ENCODE measurements at regions not wholly inside any gene's neighbourhood (a gene's known extent, or its start where the extent isn't known, plus 50 kb on each side); places are given as distances from the start of the nearest gene placed in this dataset.

- DNase-seq: no peak
Measured at GRCh38 chr5:106159616-106160015, 1511.1 kb downstream of the EFNA5 start.

DNA sequence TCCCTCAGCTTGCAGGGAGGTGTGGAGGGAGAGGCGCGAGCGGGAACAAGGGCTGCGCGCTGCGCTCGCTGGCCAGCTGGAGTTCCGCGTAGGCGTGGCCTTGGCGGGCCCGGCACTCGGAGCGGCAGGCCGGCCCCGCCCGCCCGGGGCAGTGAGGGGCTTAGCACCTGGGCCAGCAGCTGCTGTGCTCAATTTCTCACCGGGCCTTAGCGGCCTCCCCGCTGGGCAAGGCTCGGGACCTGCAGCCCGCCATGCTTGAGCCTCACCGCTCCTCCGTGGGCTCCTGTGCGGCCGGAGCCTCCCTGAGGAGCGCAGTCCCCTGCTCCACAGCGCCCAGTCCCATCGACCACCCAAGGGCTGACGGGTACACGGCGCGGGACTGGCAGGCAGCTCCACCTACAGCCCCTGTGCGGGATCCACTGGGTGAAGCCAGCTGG lies 1516.4 kb downstream of the EFNA5 start:
- no peak for DNase-seq

- no peak for DNase-seq
Measured at GRCh38 chr5:106152569-106152968, 1518.2 kb downstream of the EFNA5 start.

GRCh38 chr5:106142116-106142515 lies 1528.6 kb downstream of the EFNA5 start:
- no peak for DNase-seq

DNA sequence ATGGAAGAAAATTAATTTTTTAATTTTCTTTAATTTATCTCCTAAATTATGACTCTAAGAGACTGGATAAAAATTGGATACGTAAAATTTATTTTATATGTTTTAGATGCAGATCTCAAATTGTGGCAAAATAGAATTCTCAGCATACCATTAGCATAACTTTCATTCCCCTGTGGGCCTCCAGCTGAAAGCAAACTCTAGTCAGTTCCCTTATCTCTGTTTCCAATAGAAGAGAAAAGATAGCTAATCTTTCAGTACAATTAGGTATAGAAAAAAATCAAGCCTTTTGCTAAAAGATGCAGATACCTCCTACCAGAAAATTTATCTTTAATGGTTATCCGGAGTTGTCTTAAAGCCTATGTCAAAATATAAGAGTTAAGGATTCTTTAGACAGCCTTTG lies 1530.6 kb downstream of the EFNA5 start:
- DNase-seq: no peak

GRCh38 chr5:106136061-106136460 lies 1534.7 kb downstream of the EFNA5 start:
- DNase-seq: no peak

GRCh38 chr5:106135473-106135872 lies 1535.3 kb downstream of the EFNA5 start:
- DNase-seq: no peak

GRCh38 chr5:106134549-106134948 lies 1536.2 kb downstream of the EFNA5 start:
- no peak for DNase-seq

DNA sequence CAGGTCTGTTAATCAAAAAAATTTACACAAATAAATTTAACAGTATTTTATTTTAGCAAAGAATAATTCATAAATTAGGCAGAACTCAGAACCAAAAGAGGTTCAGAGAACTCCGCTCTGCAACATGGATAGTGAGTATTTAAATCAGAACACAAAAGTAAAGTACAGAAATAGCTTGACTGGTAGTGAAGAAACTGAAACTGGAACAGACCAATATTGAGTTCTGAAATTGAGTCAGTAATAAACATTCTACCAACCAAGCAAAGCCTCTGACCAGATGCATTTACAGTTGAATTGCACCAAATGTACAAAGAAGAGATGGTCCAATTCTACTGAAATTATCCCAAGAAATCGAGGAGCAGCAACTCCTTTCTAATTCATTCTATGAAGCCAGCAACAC lies 1542.8 kb downstream of the EFNA5 start:
- DNase-seq: no peak

- no peak for DNase-seq
Measured at GRCh38 chr5:106127341-106127781, 1543.4 kb downstream of the EFNA5 start.

- DNase-seq: no peak
Measured at GRCh38 chr5:106121972-106122605, 1548.6 kb downstream of the EFNA5 start.

GRCh38 chr5:106116682-106117081 lies 1554.1 kb downstream of the EFNA5 start:
- DNase-seq: no peak

- no peak for DNase-seq
Measured at GRCh38 chr5:106113922-106114321, 1556.8 kb downstream of the EFNA5 start.

DNA sequence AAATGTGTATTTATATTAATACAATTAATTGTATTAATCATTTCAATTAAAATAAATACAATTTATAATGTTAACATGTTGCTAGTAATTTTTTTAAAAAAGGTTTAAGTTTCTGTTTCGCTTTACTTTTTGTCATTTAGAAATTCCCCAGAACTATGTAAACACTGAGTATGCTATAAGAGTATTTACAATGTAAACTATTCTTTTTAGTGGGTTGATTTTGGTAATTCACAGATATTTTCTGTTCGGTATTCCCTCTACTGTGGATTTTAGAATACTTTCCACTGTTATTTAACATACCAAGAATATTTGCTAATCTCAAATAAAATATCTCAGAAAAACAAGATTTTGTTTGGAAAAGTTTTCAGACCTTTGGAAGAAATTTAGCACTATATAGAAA lies 1564.4 kb downstream of the EFNA5 start:
- DNase-seq: no peak

DNA sequence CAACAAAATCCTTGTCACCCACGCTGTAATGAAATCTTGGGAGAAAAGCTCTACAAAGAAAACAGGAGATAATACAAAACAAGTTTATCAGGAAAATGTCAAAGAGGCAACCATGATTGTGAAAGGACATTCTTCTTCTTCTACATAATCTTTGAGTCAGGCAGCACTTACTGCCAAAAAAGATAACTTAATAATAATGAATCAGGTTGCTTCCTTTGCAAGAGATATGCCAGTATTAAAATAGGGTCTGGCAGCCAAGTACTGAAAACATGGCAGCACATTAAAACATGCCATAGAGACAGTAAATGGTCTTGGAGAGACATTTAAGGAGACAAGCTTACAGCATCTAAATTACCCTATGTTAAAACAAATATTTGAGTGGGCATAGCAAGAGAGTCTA lies 1573.4 kb downstream of the EFNA5 start:
- no peak for DNase-seq

GRCh38 chr5:106094839-106095238 lies 1575.9 kb downstream of the EFNA5 start:
- no peak for DNase-seq

DNA sequence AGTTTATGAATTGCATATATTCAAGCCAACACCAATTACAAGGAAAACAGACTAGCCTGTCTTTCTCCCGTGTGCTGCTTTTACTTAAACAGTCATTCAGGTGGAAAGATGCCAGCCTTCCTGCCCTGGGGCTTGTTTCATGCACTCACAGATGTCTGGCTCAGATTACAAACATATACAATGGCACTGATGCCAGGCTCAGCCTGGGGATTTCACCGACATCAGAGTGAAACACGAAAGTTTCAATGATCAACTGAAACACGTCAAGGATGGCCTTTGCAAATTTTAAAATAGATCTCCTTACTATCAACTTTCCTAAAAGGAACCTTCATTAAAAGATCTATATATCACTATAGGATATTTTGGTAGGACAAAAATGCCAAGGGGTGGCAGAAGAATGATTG lies 1576.5 kb downstream of the EFNA5 start:
- peak; percentile 55 for DNase-seq

DNA sequence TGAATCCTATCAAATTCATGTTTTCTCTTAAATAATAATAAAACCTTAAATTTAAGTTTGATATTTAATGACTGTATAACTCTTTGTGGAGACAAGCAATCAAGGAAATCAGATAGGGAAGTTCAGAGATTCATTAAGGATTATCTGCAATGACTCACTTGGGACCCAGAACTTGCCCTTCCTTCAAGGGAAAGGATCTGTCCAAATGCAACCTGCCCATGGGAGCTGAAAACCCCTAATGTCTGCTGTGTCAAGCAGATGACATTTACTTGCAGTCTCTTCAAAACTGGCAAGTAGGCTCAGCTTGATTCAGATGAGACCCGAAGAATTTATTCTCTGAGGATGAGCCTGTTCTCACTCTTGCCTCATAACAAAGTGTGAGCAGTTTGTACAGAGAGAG lies 1577.6 kb downstream of the EFNA5 start:
- DNase-seq: no peak

DNA sequence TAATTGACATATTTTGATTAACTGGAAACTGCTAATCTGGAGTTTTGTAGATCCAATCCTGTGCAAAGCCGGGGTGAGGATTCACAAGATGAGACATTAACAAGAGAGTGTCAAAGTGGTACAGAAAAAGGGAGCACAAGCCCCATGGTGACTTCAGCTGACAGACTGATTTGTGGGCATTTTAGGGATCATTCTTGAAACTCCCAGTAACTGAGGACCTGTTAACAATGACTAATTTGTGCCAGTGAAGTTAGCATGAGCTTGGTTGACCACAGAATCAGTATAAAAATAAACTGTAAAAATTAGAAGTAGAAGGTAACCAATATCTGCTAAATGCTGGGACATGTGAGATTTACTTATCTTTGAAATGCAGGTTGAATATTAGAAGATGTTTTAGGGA lies 1578.3 kb downstream of the EFNA5 start:
- DNase-seq: no peak

DNA sequence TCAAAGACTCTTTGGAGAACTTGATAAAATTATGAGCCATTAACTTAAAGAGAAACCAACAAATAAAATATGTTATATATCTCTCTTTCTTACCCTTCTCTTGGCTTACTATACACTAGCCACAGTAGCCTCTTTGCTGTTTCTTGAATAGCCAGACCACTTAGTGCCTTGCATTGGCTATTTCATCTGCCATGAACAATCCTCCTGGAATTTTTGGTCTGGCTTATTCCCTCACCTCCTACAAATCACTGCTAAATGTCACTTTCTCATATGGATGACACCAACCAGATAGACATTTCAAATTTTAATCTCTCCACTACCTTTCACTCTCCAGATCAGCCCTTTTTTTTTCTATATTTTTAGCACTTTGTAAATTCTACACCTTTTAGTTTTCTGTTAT lies 1581.7 kb downstream of the EFNA5 start:
- DNase-seq: no peak

- DNase-seq: no peak
Measured at GRCh38 chr5:106088462-106088861, 1582.3 kb downstream of the EFNA5 start.

- no peak for DNase-seq
Measured at GRCh38 chr5:106086352-106086751, 1584.4 kb downstream of the EFNA5 start.

DNA sequence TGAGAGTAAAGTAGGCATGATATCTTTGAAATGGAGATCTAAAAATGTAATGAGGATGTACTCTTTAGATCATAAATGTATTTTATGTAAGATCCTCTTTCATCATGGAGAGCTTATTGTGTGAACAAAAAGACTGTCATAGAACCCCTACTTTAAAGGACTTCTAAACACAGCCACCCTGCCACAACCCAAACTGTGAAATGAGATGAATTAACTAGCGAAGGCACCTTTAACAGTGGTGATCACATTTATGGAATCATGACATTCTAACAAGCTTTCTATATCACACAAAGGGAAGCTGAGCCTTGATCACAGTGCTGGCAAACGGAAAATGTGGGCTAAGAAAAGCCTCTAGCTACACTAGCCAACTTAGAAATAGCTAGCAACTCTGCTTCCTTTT lies 1585.2 kb downstream of the EFNA5 start:
- no peak for DNase-seq

- DNase-seq: no peak
Measured at GRCh38 chr5:106085136-106085535, 1585.6 kb downstream of the EFNA5 start.

DNA sequence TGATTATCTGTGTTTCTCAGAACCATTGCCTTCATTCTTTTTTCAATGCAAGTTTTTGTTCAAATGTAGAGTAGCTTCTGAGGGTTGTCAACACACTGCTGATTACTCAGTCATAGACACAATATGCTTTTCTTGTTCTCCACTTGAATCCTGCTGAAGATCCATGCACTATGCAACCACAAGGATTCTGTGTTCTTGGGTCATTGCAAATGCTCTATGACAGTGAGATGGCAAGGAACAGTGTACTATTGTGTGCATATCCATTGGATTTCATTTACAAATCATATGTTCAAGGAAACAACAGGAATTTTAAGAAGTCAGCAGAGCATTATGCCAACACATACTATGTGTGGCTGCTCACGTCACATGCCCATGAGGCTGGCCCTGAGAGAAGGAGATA lies 1590.2 kb downstream of the EFNA5 start:
- no peak for DNase-seq

GRCh38 chr5:106076655-106077054 lies 1594.1 kb downstream of the EFNA5 start:
- DNase-seq: no peak

Measured in NCI-H510A treated with DMSO at 0.1 percent for 48 hours (cell line).